ENCODE measurements at regions not wholly inside any gene's neighbourhood (a gene's known extent, or its start where the extent isn't known, plus 50 kb on each side); places are given as distances from the start of the nearest gene placed in this dataset.

DNA sequence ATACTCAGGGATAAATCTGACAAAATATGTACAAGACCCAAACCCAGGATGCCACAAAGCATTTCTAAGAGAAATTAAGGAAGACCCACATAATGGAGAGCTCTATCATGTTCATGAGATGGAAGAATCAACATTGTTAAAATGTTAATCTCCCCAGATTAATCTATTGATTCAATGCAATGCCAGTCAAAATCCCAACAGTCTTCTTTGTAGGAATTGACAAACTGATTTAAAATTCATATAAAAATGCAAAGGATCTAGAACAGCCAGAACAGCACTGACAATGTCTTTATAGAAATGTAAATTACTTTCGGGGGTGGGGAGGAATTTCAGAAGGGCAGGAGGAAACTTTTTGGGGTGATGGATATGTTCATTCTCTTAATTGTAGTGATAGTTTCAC lies 281.6 kb upstream of the SEMA6A start:
- Mint-ChIP-seq H3K36me3 (ENCODE audit: insufficient read depth, unreplicated experiment) (no peaks in the 10 kb centered on the region), H3K9me3 (ENCODE audit: unreplicated experiment) (no peaks in the 10 kb centered on the region), H3K4me1 (ENCODE audit: insufficient read depth, unreplicated experiment) (no peaks in the 10 kb centered on the region), H3K27ac (ENCODE audit: low read depth, unreplicated experiment) (no peak overlapping the region), H3K27me3 (ENCODE audit: insufficient read depth, unreplicated experiment) (no peaks in the 10 kb centered on the region), H3K4me3 (ENCODE audit: unreplicated experiment) (no peak overlapping the region)
- BruUV-seq (replicated peaks), result no TSS peak
- TF ChIP-seq, protein P1, sequence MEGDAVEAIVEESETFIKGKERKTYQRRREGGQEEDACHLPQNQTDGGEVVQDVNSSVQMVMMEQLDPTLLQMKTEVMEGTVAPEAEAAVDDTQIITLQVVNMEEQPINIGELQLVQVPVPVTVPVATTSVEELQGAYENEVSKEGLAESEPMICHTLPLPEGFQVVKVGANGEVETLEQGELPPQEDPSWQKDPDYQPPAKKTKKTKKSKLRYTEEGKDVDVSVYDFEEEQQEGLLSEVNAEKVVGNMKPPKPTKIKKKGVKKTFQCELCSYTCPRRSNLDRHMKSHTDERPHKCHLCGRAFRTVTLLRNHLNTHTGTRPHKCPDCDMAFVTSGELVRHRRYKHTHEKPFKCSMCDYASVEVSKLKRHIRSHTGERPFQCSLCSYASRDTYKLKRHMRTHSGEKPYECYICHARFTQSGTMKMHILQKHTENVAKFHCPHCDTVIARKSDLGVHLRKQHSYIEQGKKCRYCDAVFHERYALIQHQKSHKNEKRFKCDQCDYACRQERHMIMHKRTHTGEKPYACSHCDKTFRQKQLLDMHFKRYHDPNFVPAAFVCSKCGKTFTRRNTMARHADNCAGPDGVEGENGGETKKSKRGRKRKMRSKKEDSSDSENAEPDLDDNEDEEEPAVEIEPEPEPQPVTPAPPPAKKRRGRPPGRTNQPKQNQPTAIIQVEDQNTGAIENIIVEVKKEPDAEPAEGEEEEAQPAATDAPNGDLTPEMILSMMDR (IDR thresholded peaks at IDR 0.05; ENCODE audit: unreplicated experiment), result no peak
- POLR2A ChIA-PET, result no interaction called here
- CTCF ChIA-PET, result no interaction called here
- intact Hi-C loops (cut with micrococcal nuclease), result no loop called here
- no peak for DNase-seq (ENCODE audit: unreplicated experiment)

DNA sequence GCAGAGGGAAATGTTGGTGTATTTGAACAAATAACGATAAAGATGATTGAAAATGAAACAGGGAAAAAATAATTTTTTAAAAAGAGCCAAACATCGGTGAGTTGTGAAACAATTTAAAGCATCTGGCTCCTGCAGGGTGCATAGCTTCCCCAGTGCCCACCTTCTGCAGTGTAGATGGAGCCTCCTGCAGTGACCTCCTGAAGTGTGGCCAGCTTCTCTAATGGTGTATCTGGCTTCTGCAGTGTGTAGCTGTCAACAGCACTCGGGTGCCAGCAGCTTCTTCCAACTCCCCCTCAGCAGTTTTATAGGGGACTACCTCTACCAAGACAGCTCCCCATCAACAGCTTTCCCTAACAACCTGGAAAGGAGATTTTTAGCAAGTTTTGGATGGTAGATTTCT lies 279.4 kb upstream of the SEMA6A start:
- peaks cover 6% of the 10 kb centered on the region for H3K4me1 Mint-ChIP-seq (ENCODE audit: insufficient read depth, unreplicated experiment)
- no TSS peak for BruUV-seq (replicated peaks)
- CTCF ChIA-PET, result interaction anchor here (0.5 to 1.2 kb wide), 3 partner anchors 11 to 169 kb away, joined by 3 read pairs; no protein-coding TSS in a partner anchor
- no peak for DNase-seq (ENCODE audit: unreplicated experiment)
- H3K27ac Mint-ChIP-seq (ENCODE audit: low read depth, unreplicated experiment), result no peak overlapping the region
- no peaks in the 10 kb centered on the region for H3K9me3 Mint-ChIP-seq (ENCODE audit: unreplicated experiment)
- intact Hi-C loops (cut with micrococcal nuclease), result no loop called here
- TF ChIP-seq, protein P1 (IDR thresholded peaks at IDR 0.05; ENCODE audit: unreplicated experiment), result no peak
- no peaks in the 10 kb centered on the region for H3K27me3 Mint-ChIP-seq (ENCODE audit: insufficient read depth, unreplicated experiment)
- POLR2A ChIA-PET, result no interaction called here
- H3K4me3 Mint-ChIP-seq (ENCODE audit: unreplicated experiment), result no peak overlapping the region
- no peaks in the 10 kb centered on the region for H3K36me3 Mint-ChIP-seq (ENCODE audit: insufficient read depth, unreplicated experiment)

DNA sequence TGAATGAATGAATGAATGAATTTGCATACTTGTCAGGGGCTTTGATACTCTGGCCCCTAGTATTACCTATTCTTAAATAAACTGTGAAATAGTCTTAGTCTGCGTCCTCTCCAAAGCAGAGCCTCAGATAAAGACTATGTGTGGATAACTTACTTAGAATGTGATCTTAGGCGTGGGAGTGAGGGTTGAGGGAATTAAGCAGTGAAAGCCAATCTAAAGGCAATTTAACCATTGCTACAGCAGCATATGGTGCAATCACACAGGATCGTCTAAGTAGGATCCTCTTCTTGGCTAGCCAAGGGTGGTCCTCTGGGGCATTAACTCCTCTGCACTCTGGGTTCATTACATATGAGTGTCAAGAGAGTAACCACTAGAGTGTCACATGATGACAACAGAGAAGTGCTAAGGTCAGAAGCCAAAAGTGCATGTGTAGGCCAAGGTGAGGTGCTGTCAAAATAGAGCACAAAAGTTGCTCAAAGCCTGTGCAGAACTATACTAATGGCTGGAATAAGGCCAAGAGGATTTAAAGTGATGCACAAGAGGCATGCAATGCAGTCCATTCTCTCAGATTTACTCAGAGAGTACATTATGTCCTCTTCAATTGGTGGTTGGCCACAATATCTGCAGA lies 274.4 kb upstream of the SEMA6A start:
- no peaks in the 10 kb centered on the region for H3K9me3 Mint-ChIP-seq (ENCODE audit: unreplicated experiment)
- H3K36me3 Mint-ChIP-seq (ENCODE audit: insufficient read depth, unreplicated experiment), result no peaks in the 10 kb centered on the region
- BruUV-seq (replicated peaks), result no TSS peak

DNA sequence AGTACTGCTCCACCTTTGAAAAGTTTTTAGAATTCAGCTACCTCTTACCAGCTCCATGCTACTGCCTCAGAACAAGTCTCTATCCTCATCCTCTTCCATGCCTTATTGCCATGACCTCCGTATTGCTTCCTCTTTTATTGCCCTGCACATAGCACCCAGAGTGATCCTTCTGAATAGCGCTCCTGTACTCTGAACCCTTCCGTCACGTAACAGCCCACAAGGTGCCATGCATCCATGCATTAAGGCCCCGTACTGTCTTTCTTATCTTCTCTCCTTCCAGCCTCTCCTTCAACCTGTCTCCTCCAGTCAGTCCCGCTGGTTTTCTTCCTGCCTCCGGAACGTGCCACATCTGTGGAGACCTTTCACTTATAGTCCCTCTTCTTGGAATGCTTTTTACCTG lies 273.3 kb upstream of the SEMA6A start:
- no peak for DNase-seq (ENCODE audit: unreplicated experiment)
- peaks cover 7% of the 10 kb centered on the region for H3K4me1 Mint-ChIP-seq (ENCODE audit: insufficient read depth, unreplicated experiment)
- intact Hi-C loops (cut with micrococcal nuclease), result no loop called here
- no peaks in the 10 kb centered on the region for H3K36me3 Mint-ChIP-seq (ENCODE audit: insufficient read depth, unreplicated experiment)
- no peak overlapping the region for H3K4me3 Mint-ChIP-seq (ENCODE audit: unreplicated experiment)
- POLR2A ChIA-PET, result no interaction called here
- CTCF ChIA-PET, result interaction anchor here (1.0 kb wide), 1 partner anchor 387 kb away, joined by 3 read pairs; no protein-coding TSS in a partner anchor
- no peak overlapping the region for H3K27ac Mint-ChIP-seq (ENCODE audit: low read depth, unreplicated experiment)
- no peaks in the 10 kb centered on the region for H3K9me3 Mint-ChIP-seq (ENCODE audit: unreplicated experiment)
- TF ChIP-seq, protein P1 (IDR thresholded peaks at IDR 0.05; ENCODE audit: unreplicated experiment), result no peak
- no peaks in the 10 kb centered on the region for H3K27me3 Mint-ChIP-seq (ENCODE audit: insufficient read depth, unreplicated experiment)
- no TSS peak for BruUV-seq (replicated peaks)

More for the DNA sequence above, 274.4 kb upstream of the SEMA6A start:
- ChIA-PET POLR2A (no interaction called here), CTCF (no interaction called here)
- intact Hi-C loops (cut with micrococcal nuclease), result no loop called here
- peaks cover 7% of the 10 kb centered on the region for H3K4me1 Mint-ChIP-seq (ENCODE audit: insufficient read depth, unreplicated experiment)
- no peaks in the 10 kb centered on the region for H3K27me3 Mint-ChIP-seq (ENCODE audit: insufficient read depth, unreplicated experiment)
- DNase-seq (ENCODE audit: unreplicated experiment), result peak; percentile 23
- no peak overlapping the region for H3K27ac Mint-ChIP-seq (ENCODE audit: low read depth, unreplicated experiment)
- TF ChIP-seq, protein P1 (IDR thresholded peaks at IDR 0.05; ENCODE audit: unreplicated experiment), result no peak
- no peak overlapping the region for H3K4me3 Mint-ChIP-seq (ENCODE audit: unreplicated experiment)
